ENCODE measurements at regions not wholly inside any gene's neighbourhood (a gene's known extent, or its start where the extent isn't known, plus 50 kb on each side); places are given as distances from the start of the nearest gene placed in this dataset.

DNA sequence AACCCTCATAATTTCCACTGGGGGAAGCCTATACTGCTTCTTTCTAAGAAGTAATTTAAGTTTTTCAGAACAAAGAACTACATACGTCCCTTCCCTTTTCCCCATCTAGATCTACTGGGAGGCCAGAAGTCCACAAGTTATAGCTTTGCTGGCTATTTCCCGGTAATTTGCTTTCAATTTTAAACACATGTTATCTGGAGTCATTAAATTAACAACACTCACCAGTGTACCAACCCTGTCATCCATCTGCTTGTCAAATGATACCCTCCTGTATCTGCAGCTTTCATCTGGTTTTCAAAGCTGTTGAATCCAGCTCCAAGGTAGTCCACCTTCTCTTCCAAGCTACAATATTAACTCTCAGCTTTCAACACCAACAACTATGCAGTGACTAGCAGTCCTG lies 466.7 kb upstream of the PKN2 start:
- no peak for DNase-seq (ENCODE audit: low read depth in 2 of 2)

DNA sequence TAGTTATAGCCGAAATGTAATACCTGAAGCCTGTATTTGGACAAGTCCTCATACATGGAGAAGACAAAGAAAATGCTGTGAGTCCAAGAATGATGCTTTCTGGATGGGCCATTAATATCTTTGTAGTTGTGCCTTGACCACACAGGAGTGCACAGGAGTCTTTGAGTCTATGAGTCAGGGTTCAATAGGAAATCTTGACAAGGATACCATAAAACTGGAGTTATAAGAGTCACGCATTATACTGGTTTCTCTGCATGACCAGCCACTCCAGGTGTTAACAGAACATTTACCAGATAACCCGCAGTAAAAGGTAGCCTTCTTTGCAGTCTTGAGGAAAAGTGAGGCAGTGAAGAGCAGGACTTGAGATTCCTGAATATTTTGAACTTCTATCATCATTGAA lies 464.6 kb upstream of the PKN2 start:
- no peak for DNase-seq (ENCODE audit: low read depth in 2 of 2)

DNA sequence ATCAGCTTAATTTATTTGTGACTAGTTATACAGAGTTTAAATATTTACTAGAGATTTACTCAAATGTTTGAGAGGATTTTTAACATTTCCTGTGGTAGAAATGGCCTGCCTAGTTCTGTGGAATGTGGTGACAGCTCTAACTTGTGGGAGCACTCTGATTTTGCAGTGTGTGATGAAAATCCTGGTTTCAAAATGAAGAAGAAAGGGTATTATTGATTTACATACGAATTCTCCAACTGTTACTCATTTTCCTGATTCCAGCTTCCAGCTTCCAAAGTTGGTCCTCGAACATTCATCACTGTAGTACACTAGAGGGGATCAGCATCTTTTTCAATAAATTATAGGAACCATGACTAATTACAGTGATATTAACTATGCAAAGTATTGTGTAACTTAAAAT lies 462.7 kb upstream of the PKN2 start:
- no peak for DNase-seq (ENCODE audit: low read depth in 2 of 2)

DNA sequence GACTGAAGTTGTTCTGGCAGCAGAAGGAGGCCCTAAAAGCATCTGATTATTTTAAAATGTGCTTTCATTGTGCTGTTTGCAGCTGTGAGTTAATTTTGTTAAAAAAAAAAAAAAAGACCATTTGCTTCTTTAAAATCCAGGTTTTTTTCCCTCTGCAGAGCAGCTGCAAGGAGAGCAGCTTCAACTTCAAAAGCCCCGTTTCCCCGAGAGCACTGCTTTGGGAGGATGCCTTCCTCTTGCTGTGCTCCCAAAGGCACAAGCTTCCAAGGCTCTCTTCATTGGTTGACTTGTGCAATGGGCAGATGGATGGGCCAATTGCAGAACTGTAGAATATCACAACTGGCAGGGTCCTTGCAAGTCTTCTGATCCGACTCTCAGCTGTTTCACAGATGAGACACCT lies 459.2 kb upstream of the PKN2 start:
- DNase-seq (ENCODE audit: low read depth in 2 of 2) = no peak

DNA sequence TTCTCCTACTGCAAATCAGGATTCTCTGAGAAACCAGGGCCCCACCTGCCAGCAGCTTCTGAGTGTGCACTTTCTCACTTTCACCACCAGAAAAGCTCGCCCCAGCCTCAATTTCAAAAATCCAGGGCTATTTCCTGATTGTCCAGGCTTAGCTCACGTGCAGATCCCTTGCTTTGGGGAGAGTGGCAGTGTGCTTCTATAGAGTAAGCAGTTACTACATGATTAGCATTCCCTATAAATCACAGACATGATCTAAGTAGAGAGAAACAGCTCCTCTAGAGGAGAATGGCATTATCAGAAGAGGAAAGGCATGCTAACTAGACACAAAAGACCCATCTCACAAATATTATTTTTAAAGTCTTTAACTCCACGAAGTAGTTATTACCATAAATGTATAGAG lies 456.0 kb upstream of the PKN2 start:
- no peak for DNase-seq (ENCODE audit: low read depth in 2 of 2)

DNA sequence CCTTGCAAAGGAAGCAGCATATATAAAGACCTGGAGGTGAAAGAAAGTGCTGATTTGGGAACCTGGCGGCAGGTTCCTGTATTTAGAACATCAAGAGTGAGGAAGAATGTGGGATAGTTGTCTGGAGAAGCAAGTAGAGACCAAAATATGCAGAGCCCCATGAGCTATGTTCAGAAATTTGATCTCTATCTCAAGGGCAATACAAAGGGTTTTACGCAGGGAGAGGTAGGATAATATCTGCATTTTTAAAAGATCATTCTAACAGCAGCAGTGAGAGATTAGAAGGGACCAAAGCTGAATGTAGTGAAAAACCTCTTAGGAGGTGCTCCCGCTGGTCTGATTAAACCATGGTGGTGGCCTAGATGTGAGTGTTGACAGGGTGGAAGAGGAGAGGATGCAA lies 453.9 kb upstream of the PKN2 start:
- no peak for DNase-seq (ENCODE audit: low read depth in 2 of 2)

DNA sequence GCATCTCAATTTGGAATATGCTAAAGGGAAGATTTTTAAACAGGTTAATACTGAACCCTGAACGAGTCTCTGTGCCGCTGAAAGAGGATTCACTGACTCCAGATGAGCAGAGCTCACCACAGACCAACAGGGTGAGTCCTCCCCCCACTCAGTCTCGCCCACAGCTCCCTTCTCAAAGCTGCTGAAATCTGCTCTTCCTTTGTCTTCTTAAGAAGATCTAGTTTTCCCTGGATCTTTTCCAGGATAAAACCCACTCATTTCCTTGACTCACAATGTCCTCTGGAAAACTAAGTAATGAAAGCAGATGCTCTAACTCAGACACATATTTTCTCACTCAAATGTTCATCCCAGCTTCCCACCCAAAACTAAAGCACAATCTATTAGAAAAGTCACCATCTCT lies 447.0 kb upstream of the PKN2 start:
- no peak for DNase-seq (ENCODE audit: low read depth in 2 of 2)

DNA sequence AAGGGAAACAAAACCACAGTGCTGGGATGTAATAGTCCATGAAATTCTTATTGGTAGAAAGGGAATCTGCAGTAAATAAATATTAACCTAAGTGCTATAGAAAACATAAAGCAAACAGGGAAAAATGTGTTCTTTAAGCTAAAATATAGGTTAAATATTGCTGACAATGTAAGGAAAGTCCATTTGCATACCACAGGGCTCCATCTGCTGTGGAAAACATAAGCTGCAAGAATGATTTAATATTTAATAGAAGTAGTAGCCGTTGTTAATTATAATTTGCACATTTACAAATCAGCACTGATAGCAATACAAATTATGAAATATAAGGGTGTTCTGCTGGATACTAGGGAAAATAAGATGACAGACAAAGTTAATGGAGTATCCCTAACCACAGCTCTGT lies 444.9 kb upstream of the PKN2 start:
- no peak for DNase-seq (ENCODE audit: low read depth in 2 of 2)

DNA sequence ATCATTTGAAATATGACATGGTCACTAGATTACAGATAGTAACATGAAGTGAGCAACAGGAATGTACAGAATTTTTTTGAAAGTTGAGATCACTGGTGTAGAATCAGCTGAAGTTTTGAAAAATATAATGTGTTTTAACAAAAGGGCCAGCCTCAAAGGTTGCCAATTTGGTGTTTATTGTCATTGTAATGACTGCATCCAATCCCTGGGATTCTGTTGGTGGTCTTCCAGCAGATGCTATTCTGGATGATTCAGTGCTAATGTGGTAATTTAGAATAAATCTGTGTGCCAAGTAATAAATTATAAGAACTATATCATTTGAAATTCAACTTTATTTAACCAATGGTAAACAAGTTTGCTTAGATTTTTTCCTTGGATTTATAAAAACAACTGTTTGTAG lies 436.4 kb upstream of the PKN2 start:
- no peak for DNase-seq (ENCODE audit: low read depth in 2 of 2)

DNA sequence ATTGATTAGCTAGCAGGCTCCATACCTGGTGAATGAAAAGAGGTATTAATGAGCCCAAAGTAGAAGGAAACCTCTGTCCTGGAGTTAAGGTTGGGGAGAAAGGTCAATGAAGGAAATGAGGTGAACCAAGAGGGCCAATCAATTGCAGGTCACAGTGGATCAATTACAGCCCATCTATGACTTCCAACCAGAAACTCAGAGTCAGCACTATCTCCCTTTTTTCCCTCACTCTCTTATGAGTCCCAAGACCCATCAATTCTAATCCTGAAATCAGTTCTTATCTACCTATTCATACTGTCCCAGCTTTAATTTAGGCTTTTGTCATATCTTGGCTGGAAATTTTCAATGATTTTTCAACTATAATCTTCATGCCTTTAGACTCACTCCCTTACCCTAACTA lies 433.2 kb upstream of the PKN2 start:
- no peak for DNase-seq (ENCODE audit: low read depth in 2 of 2)

DNA sequence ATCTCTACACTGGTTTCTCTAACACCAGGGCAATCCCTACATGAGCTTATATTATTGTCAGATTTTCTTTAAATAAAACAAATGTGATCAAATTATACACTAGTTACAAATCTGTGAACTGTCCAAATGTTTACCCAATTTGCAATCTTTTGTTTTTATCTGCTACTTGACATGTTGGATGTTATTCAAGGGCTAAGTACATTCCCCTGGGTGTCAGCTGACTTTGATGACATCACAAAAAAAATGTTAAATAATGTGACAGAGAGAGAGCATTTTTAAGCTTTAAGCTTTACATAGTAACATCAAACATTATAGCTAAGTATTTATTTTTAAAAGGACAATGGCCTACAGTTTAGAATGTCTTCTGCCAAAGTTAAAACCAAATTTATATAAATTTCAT lies 431.3 kb upstream of the PKN2 start:
- no peak for DNase-seq (ENCODE audit: low read depth in 2 of 2)

DNA sequence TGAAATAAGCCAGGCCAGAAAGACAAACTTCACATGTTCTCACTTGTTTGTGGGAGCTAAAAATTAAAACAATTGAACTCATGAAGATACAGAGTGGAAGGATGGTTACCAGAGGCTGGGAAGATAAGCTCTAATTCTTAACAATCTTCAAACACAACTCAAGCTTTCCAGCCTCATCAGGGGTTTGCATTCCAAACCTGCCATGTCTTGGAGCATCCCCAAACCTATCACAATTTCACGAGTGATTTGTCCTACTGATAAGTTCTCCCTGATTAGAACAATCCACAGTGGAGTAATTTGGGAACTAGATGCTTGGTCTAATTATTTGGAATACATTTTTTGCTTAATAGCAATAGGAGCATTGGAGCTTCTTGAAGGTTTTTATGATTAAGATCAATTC lies 418.5 kb upstream of the PKN2 start:
- DNase-seq (ENCODE audit: low read depth in 2 of 2) = no peak

DNA sequence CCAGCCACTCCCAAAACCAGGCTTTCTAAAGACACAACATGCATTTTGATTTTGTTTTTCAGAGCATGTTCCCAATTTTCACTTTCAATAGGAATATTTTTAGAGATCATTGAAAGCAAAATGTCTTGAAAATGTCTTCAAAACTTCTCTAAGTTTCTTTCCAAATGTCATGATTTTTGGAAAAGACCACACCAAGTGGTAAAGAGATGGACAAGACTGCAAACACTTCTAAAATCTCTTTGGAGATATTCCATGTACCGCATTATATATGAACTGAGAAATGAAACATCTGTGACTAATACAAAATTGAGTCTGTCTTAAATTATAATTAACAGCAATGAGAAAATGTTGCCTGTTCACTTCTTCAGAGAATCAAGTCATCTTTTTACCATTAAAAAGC lies 418.0 kb upstream of the PKN2 start:
- DNase-seq (ENCODE audit: low read depth in 2 of 2) = no peak

DNA sequence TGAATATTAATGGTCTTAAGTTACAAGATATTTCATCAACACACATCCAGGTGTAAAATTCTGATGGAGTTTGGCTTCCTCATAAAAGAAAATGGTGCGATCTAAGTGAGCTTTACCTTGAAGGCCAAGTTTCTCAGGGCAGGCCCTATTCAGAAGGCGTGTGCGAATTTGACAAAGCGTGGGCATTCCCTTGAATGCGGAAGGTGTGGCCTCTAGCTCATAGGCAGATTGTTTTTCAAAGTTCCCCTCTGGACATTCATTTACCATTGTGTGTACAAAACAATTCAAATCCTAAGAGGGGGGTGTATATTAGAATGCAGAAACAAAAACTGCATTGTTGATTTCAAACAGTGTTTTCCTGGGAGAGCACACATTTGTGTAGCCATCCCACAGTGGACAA lies 411.9 kb upstream of the PKN2 start:
- no peak for DNase-seq (ENCODE audit: low read depth in 2 of 2)

DNA sequence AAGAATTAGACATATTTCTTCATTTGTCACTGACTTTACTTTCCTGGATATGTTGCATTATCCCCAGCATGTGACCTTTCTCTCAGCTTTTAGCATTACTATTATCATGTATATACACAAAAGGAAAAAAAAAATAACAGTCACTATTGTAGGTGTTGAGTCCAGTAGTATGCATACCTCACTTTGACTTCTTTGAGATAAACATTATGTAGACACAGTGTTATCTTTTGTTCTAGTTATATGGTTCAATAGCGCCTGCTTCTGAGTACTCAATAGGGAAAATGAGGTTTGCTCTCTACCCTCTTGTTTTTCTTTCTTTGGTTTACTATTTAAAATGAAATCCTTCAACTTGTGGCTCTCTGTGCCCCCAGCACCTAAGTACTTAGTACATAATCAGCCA lies 409.6 kb upstream of the PKN2 start:
- DNase-seq (ENCODE audit: low read depth in 2 of 2) = no peak

DNA sequence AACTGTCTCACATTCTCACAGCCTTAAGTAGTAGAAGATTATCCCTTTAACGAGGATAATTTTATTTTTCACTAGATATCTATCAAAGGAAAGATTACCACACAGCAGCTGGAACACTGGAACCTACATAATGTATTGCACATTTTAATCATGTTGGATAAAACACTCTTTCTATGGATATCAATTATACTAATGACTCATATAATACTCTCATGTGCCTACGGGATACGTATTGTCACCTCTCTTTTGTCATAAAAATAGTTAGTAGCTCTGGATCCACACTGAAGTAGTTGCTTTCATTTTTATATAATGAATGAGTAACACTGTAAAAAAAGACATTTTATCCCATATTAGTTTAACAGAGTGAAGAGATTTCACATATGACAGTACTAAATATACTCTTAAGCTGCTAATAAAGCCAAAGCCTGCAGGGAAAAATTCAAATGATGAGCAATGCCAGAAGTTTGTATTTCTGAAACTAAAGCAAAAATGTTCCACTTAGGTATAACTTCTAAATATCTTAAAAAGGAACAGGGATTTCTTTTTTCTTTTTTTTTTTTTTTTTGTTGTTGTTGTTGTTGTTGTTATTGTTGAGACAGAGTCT lies 408.7 kb upstream of the PKN2 start:
- no peak for DNase-seq (ENCODE audit: low read depth in 2 of 2)

DNA sequence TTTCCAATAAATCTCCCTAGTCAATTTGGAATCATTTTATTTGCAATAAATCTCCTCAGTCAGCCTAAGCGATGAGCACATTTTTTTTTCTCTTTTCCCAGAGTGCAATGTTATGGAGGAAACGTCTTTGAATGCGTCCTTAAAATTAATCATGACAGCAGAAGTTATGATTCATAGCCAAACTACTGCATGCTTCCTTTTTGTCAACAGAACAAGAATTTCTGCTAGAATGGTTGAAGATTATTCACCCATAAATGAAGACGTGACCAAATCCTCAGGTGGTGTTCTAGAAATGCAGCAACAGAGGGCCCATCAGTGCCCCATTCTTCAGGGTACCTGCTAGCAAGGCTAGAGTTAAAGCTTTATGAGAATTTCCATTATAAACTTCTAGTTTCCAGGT lies 407.9 kb upstream of the PKN2 start:
- no peak for DNase-seq (ENCODE audit: low read depth in 2 of 2)

DNA sequence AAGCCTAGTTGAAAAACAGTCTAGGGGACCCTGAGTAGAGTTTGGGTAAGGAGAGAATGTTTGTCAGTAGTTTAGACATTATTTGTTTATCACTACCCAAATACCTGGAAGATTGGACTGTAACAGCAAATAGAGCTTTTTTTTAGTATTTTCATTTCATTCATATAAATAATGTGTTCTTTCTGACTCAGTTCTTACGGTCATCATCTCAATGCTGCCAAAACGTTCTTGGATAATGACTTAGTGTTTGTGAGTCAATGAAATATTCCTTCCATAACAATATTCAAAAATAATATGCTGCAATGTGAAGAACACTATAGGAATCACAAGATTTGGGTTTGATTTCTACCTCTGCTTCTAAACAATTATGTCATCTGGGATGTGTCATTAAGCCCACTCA lies 400.0 kb upstream of the PKN2 start:
- DNase-seq (ENCODE audit: low read depth in 2 of 2) = no peak

DNA sequence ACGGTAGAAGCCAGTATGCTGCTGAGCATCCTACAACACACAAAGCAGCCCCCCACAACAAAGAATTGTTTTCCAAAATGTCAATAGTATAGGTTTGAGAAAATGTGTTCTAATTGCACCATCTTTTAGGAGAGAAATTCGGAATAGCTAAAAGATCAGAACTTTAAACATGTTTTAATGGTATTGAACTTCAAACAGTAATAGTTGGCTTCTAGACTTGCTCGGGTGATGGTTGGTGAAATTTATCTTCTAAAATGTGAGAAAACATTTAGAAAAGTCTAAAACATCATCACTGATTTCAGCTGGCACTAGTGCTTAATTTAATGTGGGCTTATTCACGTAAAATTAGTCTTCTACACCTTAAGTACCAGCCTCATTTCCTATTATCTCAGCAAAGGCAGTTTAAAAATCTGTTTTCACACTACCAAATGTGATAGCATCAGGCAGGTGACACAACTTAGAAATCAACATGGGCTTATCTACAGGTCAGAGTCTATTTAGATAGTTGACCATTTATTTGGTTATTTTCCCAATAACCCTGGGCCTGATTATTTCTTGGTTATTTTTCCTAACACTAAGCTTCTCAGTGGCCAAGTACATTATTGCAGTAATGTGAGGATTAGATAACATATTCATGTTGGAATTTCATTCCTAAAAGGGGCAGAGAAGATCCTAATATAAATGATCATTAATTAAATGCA lies 399.3 kb upstream of the PKN2 start:
- no peak for DNase-seq (ENCODE audit: low read depth in 2 of 2)

DNA sequence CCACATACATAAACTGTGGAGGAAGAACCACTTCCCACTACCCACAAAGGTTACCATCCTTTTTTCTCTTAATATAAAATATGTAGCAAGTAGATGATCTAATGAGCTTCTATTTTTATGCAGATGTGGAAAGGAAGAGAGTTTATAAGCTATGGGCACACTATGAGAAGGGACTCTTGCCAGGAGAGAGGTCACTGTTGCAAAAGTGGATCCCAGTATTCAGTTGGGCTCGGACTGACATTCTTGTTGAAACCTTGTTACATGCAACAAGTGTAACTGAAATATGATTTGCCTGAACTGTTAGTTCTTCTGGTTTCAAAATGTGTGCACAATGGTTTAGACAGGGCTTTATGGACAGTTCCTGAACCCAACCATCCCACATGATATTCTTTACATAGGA lies 397.4 kb upstream of the PKN2 start:
- no peak for DNase-seq (ENCODE audit: low read depth in 2 of 2)

DNA sequence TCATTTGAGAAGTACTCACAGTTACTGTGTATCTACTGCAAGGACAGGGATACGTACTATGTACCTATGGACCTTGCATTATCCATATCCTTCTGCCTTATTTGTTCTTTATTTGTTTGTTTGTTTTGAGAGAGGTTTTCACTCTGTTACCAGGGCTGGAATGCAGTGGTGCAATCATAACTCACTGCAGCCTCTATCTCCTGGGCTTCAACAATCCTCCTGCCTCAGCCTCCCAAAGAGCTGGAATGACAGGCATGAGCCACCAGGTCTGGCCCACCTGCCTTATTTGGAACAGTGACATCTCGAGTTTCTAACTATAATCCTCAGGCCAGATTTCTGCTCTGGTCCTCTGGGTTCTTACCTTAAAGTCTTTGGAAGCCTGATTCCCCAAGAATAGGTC lies 395.5 kb upstream of the PKN2 start:
- DNase-seq (ENCODE audit: low read depth in 2 of 2) = no peak

DNA sequence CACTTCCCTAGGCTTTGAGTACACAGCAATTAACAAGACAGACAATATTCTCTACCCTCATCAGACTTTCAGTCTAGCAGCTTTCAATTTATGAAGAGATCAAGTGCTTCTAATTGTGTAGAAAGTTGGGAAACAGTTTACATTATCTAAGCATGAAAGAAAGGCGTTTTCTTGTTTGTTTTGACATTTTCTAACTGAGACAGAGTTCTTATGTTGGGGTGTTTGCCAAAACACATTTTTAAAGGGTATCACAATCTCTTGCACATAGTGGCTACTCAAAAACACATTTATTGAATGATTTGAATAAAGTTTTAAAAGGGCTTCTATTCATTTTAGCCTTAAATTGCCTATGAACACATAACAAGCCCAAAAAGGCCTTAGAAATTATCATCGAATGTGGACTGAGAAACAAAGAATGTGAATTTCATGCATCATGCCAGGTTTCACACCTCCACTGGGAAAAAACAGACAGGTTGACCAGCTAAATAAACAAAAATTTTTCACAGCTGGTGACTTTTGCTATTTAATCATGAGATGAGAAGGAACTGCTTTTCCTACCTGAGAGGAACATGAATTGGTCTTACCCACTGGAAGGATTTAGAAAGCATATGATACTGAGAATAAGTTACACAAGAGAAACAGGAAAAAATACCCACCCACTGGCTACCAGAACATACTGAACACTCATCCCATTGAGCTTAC lies 394.5 kb upstream of the PKN2 start:
- DNase-seq (ENCODE audit: low read depth in 2 of 2) = no peak

DNA sequence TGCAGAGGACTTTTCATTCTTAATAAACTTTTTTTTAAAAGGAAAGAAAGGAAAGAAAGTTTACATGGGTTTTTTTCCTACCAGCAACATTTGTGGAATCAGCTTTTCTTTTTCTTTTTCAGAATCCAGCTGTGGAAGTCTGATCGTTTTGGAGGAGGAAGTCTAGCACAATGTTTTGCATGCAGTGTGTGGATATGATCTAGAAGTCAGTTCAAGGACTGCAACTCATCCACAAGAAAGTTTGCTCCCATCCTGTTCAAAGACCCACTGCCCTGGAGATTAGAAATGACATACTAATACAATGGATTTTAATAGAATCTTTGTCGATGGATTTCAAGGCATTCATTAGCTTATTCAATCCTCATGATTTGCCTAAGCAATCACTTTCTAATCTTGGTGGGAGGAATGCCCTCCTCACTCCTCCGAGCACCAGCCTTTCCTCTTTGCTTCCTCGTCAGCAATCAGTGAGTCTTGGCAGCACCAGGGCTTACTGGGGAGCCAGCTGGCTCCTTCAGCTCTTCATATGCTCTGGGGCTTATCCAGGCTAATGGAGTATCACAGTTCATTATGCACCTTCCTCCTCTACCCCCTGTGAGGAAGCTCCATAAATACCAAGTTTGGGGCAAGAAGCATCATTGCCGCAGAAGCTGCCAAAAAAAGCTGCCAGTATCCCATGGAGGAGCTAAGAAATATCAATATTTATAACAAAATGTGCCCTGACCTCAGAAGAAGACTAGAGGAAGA lies 392.3 kb upstream of the PKN2 start:
- DNase-seq (ENCODE audit: low read depth in 2 of 2) = no peak

Data from stimulated activated CD4-positive, alpha-beta T cell treated with anti-CD3 and anti-CD28 coated beads, Interleukin-1b, Interleukin-23, amount 100 ng/mL, for 1 hour (primary cell).